K562 (cell line): ENCODE measurements at regions not wholly inside any gene's neighbourhood (a gene's known extent, or its start where the extent isn't known, plus 50 kb on each side); places are given as distances from the start of the nearest gene placed in this dataset.

Experiments used
- NR3C1 ChIP-seq: sonication (generic); formaldehyde crosslinking; IDR thresholded peaks from 2 replicates; pipeline ENCODE4 v1.8.1; 2022; ENCODE audit warnings: missing genetic modification reagents
- POLR3G ChIP-seq: IDR thresholded peaks from 2 replicates; pipeline ENCODE4 v1.6.1; 2011; ENCODE audit not compliant: insufficient read length, insufficient replicate concordance; ENCODE audit errors: extremely low read depth
- RBBP5 ChIP-seq: fragments of 200-600 bp; sonication (generic); IDR thresholded peaks from 2 replicates; pipeline ENCODE4 v1.6.1; 2012; ENCODE audit warnings: borderline replicate concordance, mild to moderate bottlenecking, low read length, control low read depth, inconsistent platforms; ENCODE audit not compliant: insufficient read depth, poor library complexity, severe bottlenecking

DNA sequence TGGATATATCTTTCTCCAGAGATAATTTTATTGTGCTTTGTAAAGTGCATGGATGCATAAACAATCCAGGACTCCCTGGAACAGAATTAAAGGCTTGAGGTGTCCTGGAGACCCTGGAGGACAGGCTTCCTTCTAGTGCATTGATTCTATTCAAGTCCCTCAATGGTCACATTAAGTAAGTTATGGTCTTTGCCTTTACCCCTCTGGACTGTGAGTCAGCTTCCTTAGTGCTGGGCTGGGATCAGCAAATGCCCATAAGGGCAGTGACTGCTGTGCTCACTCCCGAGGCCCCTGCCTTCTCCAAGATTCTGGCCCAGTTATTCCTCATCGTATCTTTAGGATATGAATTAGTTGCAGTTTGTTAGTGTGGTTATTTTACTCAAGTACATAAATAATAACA is 178.7 kb upstream of the PRSS58 start:
- TF ChIP-seq POLR3G (no peak), NR3C1 (CRISPR knock-in tag) (no peak), RBBP5 (no peak)
